SK-N-MC (cell line): ENCODE measurements at regions not wholly inside any gene's neighbourhood (a gene's known extent, or its start where the extent isn't known, plus 50 kb on each side); places are given as distances from the start of the nearest gene placed in this dataset.

Experiments used
- EZH2 ChIP-seq: fragments of 200-600 bp; sonication (generic); IDR thresholded peaks from one replicate; pipeline ENCODE4 v1.6.1; 2017; ENCODE audit warnings: antibody characterized with exemption
- FOXP2 ChIP-seq: optimal IDR thresholded peaks from 2 replicates; pipeline ENCODE3; 2011; ENCODE audit warnings: mild to moderate bottlenecking, moderate library complexity; ENCODE audit not compliant: insufficient read depth; ENCODE audit errors: extremely low read length, control extremely low read depth
- POLR2AphosphoS5 ChIP-seq: IDR thresholded peaks from 2 replicates; pipeline ENCODE4 v1.6.1; 2012; ENCODE audit warnings: mild to moderate bottlenecking, low read depth, low read length, borderline replicate concordance

DNA sequence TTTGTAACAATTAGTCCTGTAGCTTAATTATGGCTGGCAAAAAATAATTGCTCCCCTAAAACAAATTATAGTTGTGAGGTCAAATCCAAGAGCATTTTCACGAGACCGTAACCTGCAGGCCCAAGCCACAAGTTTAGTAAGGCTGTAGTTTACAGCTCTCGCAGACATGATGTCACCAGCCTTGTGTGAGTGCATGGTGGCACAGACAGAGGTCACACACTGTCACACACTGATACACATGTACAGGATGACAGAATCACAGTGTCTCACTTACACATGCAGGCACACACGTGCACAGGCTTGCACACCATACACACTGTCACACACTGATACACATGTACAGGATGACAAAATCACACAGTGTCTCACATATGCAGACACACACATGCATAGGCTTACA is 518.8 kb downstream of the IRX1 start:
- TF ChIP-seq POLR2AphosphoS5 (no peak), EZH2 (no peak), FOXP2 (no peak)
